CD4-positive, alpha-beta T cell (primary cell): ENCODE measurements at regions not wholly inside any gene's neighbourhood (a gene's known extent, or its start where the extent isn't known, plus 50 kb on each side); places are given as distances from the start of the nearest gene placed in this dataset.

ENCODE experiments used
- ATAC-seq: fragments of 200-7000 bp; cut with Tn5 transposase; one replicate; pipeline ENCODE4 v1.10.0; 2022; ENCODE audit warnings: mild to moderate bottlenecking; ENCODE audit not compliant: poor library complexity
- CTCF ChIA-PET: fragments of 350-600 bp; sonication (Branson Sonifier 250); formaldehyde crosslinking; loops from one replicate; lab custom pipeline; 2021; ENCODE audit warnings: antibody characterized with exemption, inconsistent platforms; lab: Charles Lee
- POLR2A ChIA-PET: fragments of 350-600 bp; sonication (Branson Sonifier 250); formaldehyde crosslinking; loops from one replicate; lab custom pipeline; 2021; ENCODE audit warnings: antibody characterized with exemption, inconsistent platforms; lab: Charles Lee
- DNase-seq, 14 experiments: peaks; one replicate each; pipeline ENCODE4 v3.0.0-alpha.2; 2013 to 2020; ENCODE audit warnings: mixed read lengths in 2 of 14
- H3K27ac ChIP-seq, 2 donors: one replicate each; pipeline versions ENCODE4 v1.5.1 to v1.7.0; 2013; ENCODE audit warnings: low read length in 2 of 2, low read depth in 1 of 2, mild to moderate bottlenecking in 1 of 2
- H3K27me3 ChIP-seq, 2 experiments: 1 replicate in 1 of 2; 2 replicates in 1 of 2; pipeline versions ENCODE4 v1.6.1 to v1.7.0; 2013; ENCODE audit warnings: low read length in 2 of 2, control low read depth in 1 of 2, mild to moderate bottlenecking in 1 of 2, moderate library complexity in 1 of 2; ENCODE audit not compliant: insufficient read depth in 2 of 2, control insufficient read depth in 1 of 2
- H3K36me3 ChIP-seq: one replicate; pipeline ENCODE4 v1.6.1; 2013; ENCODE audit warnings: low read length, control low read depth; ENCODE audit not compliant: insufficient read depth
- H3K4me1 ChIP-seq: one replicate; pipeline ENCODE4 v1.6.1; 2013; ENCODE audit warnings: low read length, control low read depth; ENCODE audit not compliant: insufficient read depth
- H3K4me3 ChIP-seq: one replicate; pipeline ENCODE4 v1.5.1; 2013; ENCODE audit warnings: mild to moderate bottlenecking, low read length, moderate library complexity
- H3K9me3 ChIP-seq, 2 experiments: 1 replicate in 1 of 2; 2 replicates in 1 of 2; pipeline versions ENCODE4 v1.6.1 to v1.7.0; 2013; ENCODE audit warnings: low read length in 2 of 2, mild to moderate bottlenecking in 2 of 2, control low read depth in 1 of 2, moderate library complexity in 1 of 2; ENCODE audit not compliant: control insufficient read depth in 1 of 2, insufficient read depth in 1 of 2
- H3K27ac Mint-ChIP-seq: one replicate; pipeline ENCODE4 v1.8.0; 2020; ENCODE audit warnings: mixed read lengths
- H3K27me3 Mint-ChIP-seq: one replicate; pipeline ENCODE4 v1.8.0; 2021; ENCODE audit warnings: mixed read lengths
- H3K36me3 Mint-ChIP-seq: one replicate; pipeline ENCODE4 v1.8.0; 2021; ENCODE audit warnings: low read depth, mixed read lengths
- H3K4me1 Mint-ChIP-seq: one replicate; pipeline ENCODE4 v1.8.0; 2021; ENCODE audit warnings: low read depth, mixed read lengths
- H3K4me3 Mint-ChIP-seq: one replicate; pipeline ENCODE4 v1.8.0; 2020; ENCODE audit warnings: mild to moderate bottlenecking, mixed read lengths
- H3K9me3 Mint-ChIP-seq: one replicate; pipeline ENCODE4 v1.8.0; 2020; ENCODE audit warnings: mixed read lengths
- CTCF ChIP-seq: fragments of 200-600 bp; IDR thresholded peaks from one replicate; pipeline ENCODE4 v1.8.0; 2022; ENCODE audit warnings: antibody characterized with exemption, mild to moderate bottlenecking
- intact Hi-C, 2 experiments: fragments of 100-400 bp; cut with DNase I in 1 of 2; cut with micrococcal nuclease in 1 of 2; formaldehyde crosslinking; loops; one replicate each; pipeline versions ENCODE4 v1.15.1 to v1.9.0; 2023 to 2025; cut with DNase I, micrococcal nuclease

- POLR2A ChIA-PET, result no interaction called here
- H3K27me3 Mint-ChIP-seq, result peaks cover 48% of the 10 kb centered on the region
These were observed 65.2 kb downstream of the NR2F2 start for GRCh38 chr15:96395687-96396086.

GRCh38 chr15:96398776-96399175 is 68.3 kb downstream of the NR2F2 start:
- no peaks in the 10 kb centered on the region for H3K36me3 Mint-ChIP-seq
- Histone ChIP-seq H3K9me3 (no peaks in the 10 kb centered on the region), H3K27me3 (peaks cover 2 to 6% of the 10 kb centered on the region in 2 experiments), H3K4me1 (no peaks in the 10 kb centered on the region), H3K4me3 (no peak overlapping the region), H3K36me3 (no peaks in the 10 kb centered on the region), H3K27ac (no peak overlapping the region)
- no peak overlapping the region for H3K27ac Mint-ChIP-seq
- intact Hi-C loops, result no loop called here
- ChIA-PET POLR2A (no interaction called here), CTCF (no interaction called here)
- ATAC-seq, result no peak
- no peaks in the 10 kb centered on the region for H3K4me1 Mint-ChIP-seq
- H3K4me3 Mint-ChIP-seq, result no peak overlapping the region
- H3K9me3 Mint-ChIP-seq, result peaks cover 2% of the 10 kb centered on the region
- H3K27me3 Mint-ChIP-seq, result peaks cover 59% of the 10 kb centered on the region
- DNase-seq, result no peak
- no peak for TF ChIP-seq CTCF

More at GRCh38 chr15:96395687-96396086, 65.2 kb downstream of the NR2F2 start:
- no peaks in the 10 kb centered on the region for H3K9me3 ChIP-seq
- ATAC-seq (no peak), DNase-seq (no peak)
- peaks cover 5% of the 10 kb centered on the region for H3K9me3 Mint-ChIP-seq
- H3K4me1 ChIP-seq, result no peaks in the 10 kb centered on the region
- no peak overlapping the region for H3K27ac Mint-ChIP-seq
- no peaks in the 10 kb centered on the region for H3K36me3 Mint-ChIP-seq
- intact Hi-C loops, result no loop called here
- peaks cover 5 to 6% of the 10 kb centered on the region in 2 experiments for H3K27me3 ChIP-seq
- no peak for TF ChIP-seq CTCF
- no peak overlapping the region for H3K4me3 ChIP-seq
- CTCF ChIA-PET, result no interaction called here
- no peak overlapping the region for H3K4me3 Mint-ChIP-seq
- H3K4me1 Mint-ChIP-seq, result no peaks in the 10 kb centered on the region
- no peak overlapping the region for H3K27ac ChIP-seq
- no peaks in the 10 kb centered on the region for H3K36me3 ChIP-seq

- Mint-ChIP-seq H3K9me3 (peaks cover 2% of the 10 kb centered on the region), H3K4me3 (no peak overlapping the region), H3K27me3 (peaks cover 63% of the 10 kb centered on the region), H3K27ac (no peak overlapping the region), H3K36me3 (no peaks in the 10 kb centered on the region), H3K4me1 (no peaks in the 10 kb centered on the region)
- DNase-seq, result no peak
- H3K36me3 ChIP-seq, result no peaks in the 10 kb centered on the region
- no peaks in the 10 kb centered on the region for H3K9me3 ChIP-seq
- H3K4me1 ChIP-seq, result no peaks in the 10 kb centered on the region
- H3K27ac ChIP-seq, result no peak overlapping the region
- POLR2A ChIA-PET, result no interaction called here
- ATAC-seq, result no peak
- CTCF ChIA-PET, result no interaction called here
- TF ChIP-seq CTCF, result no peak
- intact Hi-C loops, result no loop called here
- H3K27me3 ChIP-seq, result peaks cover 5 to 11% of the 10 kb centered on the region in 2 experiments
- no peak overlapping the region for H3K4me3 ChIP-seq
These were observed 71.9 kb downstream of the NR2F2 start for GRCh38 chr15:96402403-96402802.
